GM12878 (cell line): ENCODE measurements at regions not wholly inside any gene's neighbourhood (a gene's known extent, or its start where the extent isn't known, plus 50 kb on each side); places are given as distances from the start of the nearest gene placed in this dataset.

Experiments used
- ATAC-seq: fragments of 200-7000 bp; cut with Tn5 transposase; 3 replicates; pipeline ENCODE4 v1.9.1; 2020; ENCODE audit warnings: mild to moderate bottlenecking, moderate library complexity
- BruUV-seq: library from RNA; stranded (reverse); fragments of 400-500 nt; replicated peaks from 2 replicates; lab custom pipeline; 2021; lab: Mats Ljungman, UMichigan
- CTCF ChIA-PET: fragments of 300-600 bp; sonication (Branson Sonifier 250); formaldehyde crosslinking; extraction: SDS; loops from one replicate; lab custom pipeline; 2021; ENCODE audit warnings: inconsistent platforms; lab: Yijun Ruan, JAX
- POLR2A ChIA-PET: fragments of 350-600 bp; formaldehyde crosslinking; extraction: SDS; loops from one replicate; lab custom pipeline; 2021; ENCODE audit warnings: inconsistent platforms; lab: Charles Lee
- RAD21 ChIA-PET: fragments of 300-600 bp; sonication (Branson Sonifier 250); formaldehyde crosslinking; loops from one replicate; lab custom pipeline; 2023; ENCODE audit warnings: antibody characterized with exemption; ENCODE audit not compliant: unreplicated experiment; lab: Charles Lee
- SMC1A ChIA-PET: fragments of 300-600 bp; sonication (Branson Sonifier 250); formaldehyde crosslinking; loops from one replicate; lab custom pipeline; 2023; ENCODE audit not compliant: unreplicated experiment, uncharacterized antibody; lab: Charles Lee
- DNase-seq: peaks from one replicate; pipeline ENCODE4 v3.0.0-alpha.2; 2011; ENCODE audit warnings: low read depth, low spot score
- FAIRE-seq: peaks from 3 replicates; lab custom pipeline; 2011; peaks lifted over from hg19 to GRCh38; lab: Jason Lieb, UNC
- H2AFZ ChIP-seq: 2 replicates; pipeline ENCODE4 v1.6.0; 2011; ENCODE audit warnings: low read depth, low read length, control low read depth; ENCODE audit not compliant: control insufficient read depth
- H3K27ac ChIP-seq: 2 replicates; pipeline ENCODE4 v1.5.1; 2011; ENCODE audit warnings: control low read depth; ENCODE audit not compliant: control insufficient read depth, insufficient read depth
- H3K27me3 ChIP-seq, 2 experiments: replicated peaks in 1 of 2; 2 replicates each; pipeline versions ENCODE4 v1.6.0 to v1.6.1; 2011; ENCODE audit warnings: low read length in 1 of 2; ENCODE audit not compliant: control insufficient read depth in 2 of 2, insufficient read depth in 2 of 2
- H3K36me3 ChIP-seq, 2 experiments: 2 replicates each; pipeline ENCODE4 v1.5.1; 2011; ENCODE audit warnings: low read length in 1 of 2; ENCODE audit not compliant: control insufficient read depth in 2 of 2, insufficient read depth in 2 of 2
- H3K4me1 ChIP-seq: 2 replicates; pipeline ENCODE4 v1.6.1; 2011; ENCODE audit warnings: mild to moderate bottlenecking, low read length, moderate library complexity, mixed read lengths; ENCODE audit not compliant: control insufficient read depth, insufficient read depth
- H3K4me2 ChIP-seq: 2 replicates; pipeline ENCODE4 v1.6.0; 2011; ENCODE audit warnings: control low read depth; ENCODE audit not compliant: control insufficient read depth, insufficient read depth
- H3K4me3 ChIP-seq: fragments of 200-600 bp; sonication (generic); 2 replicates; pipeline ENCODE4 v1.5.1; 2016
- H3K79me2 ChIP-seq: 2 replicates; pipeline ENCODE4 v1.6.0; 2011; ENCODE audit warnings: low read length; ENCODE audit not compliant: control insufficient read depth, insufficient read depth
- H3K9ac ChIP-seq: 2 replicates; pipeline ENCODE4 v1.8.0; 2011; ENCODE audit warnings: low read length, control low read depth, mixed read lengths; ENCODE audit not compliant: control insufficient read depth, insufficient read depth
- H3K9me3 ChIP-seq: replicated peaks from 3 replicates; pipeline ENCODE4 v1.5.1; 2011; ENCODE audit warnings: mild to moderate bottlenecking, low read length; ENCODE audit not compliant: control insufficient read depth, insufficient read depth
- H4K20me1 ChIP-seq: 2 replicates; pipeline ENCODE4 v1.6.0; 2011; ENCODE audit not compliant: control insufficient read depth, insufficient read depth
- BCL11A ChIP-seq: IDR thresholded peaks from 2 replicates; pipeline ENCODE4 v1.6.1; 2011; ENCODE audit warnings: low read depth, low read length
- CHD2 ChIP-seq: IDR thresholded peaks from 2 replicates; pipeline ENCODE4 v1.6.1; 2011; ENCODE audit warnings: low read depth, low read length, improper control_type of control experiment, borderline replicate concordance
- EGR1 ChIP-seq, 2 experiments: IDR thresholded peaks; 1 replicate in 1 of 2; 2 replicates in 1 of 2; pipeline ENCODE4 v1.6.1; 2011 to 2012; ENCODE audit warnings: low read depth in 2 of 2, low read length in 2 of 2, borderline replicate concordance in 1 of 2, mild to moderate bottlenecking in 1 of 2, moderate library complexity in 1 of 2
- HCFC1 ChIP-seq: fragments of 150-350 bp; IDR thresholded peaks from 2 replicates; pipeline ENCODE4 v1.6.1; 2014; ENCODE audit warnings: low read length
- HDGF ChIP-seq: fragments of 450-650 bp; IDR thresholded peaks from 2 replicates; pipeline ENCODE4 v1.6.1; 2016; ENCODE audit warnings: antibody characterized with exemption
- IKZF1 ChIP-seq: fragments of 450-650 bp; conservative IDR thresholded peaks from 2 replicates; pipeline ENCODE4 v1.6.1; 2017; ENCODE audit warnings: antibody characterized with exemption, mild to moderate bottlenecking
- JUNB ChIP-seq: IDR thresholded peaks from 2 replicates; pipeline ENCODE4 v1.6.1; 2016; ENCODE audit warnings: antibody characterized with exemption, mild to moderate bottlenecking
- MYB ChIP-seq: fragments of 150-350 bp; IDR thresholded peaks from 2 replicates; pipeline ENCODE4 v1.6.1; 2014; ENCODE audit warnings: mild to moderate bottlenecking, low read depth, low read length, borderline replicate concordance
- RBBP5 ChIP-seq: fragments of 200-600 bp; sonication (generic); conservative IDR thresholded peaks from 2 replicates; pipeline ENCODE4 v1.6.1; 2016
- SMAD5 ChIP-seq: IDR thresholded peaks from 2 replicates; pipeline ENCODE4 v1.6.1; 2016; ENCODE audit warnings: antibody characterized with exemption, low read depth
- SUZ12 ChIP-seq: fragments of 200-600 bp; sonication (generic); IDR thresholded peaks from one replicate; pipeline ENCODE4 v1.6.1; 2018; ENCODE audit warnings: antibody characterized with exemption, mild to moderate bottlenecking; ENCODE audit not compliant: unreplicated experiment
- WGBS: methylation state at CpG from one replicate; pipeline ENCODE4 v1.1.6; 2016; ENCODE audit warnings: low lambda C conversion rate; ENCODE audit not compliant: insufficient replicate concordance, insufficient coverage; ENCODE audit errors: missing lambda C conversion rate; 5-methylcytosine and 5-hydroxymethylcytosine counted together
- in situ Hi-C: fragments of 300-500 bp; cut with MboI; formaldehyde crosslinking; loops from 9 replicates; pipeline ENCODE4 v1.14.3; 2018; ENCODE audit warnings: mixed read lengths
- intact Hi-C: fragments of 100-400 bp; cut with micrococcal nuclease; formaldehyde crosslinking; loops from one replicate; pipeline ENCODE4 v1.14.2; 2022; ENCODE audit not compliant: unreplicated experiment
- TF ChIP-seq, protein P1 (sequence below): fragments of 450-650 bp; IDR thresholded peaks from 2 replicates; pipeline ENCODE4 v1.6.1; 2016; ENCODE audit warnings: mild to moderate bottlenecking
- TF ChIP-seq, protein P2 (sequence below): IDR thresholded peaks from 2 replicates; pipeline ENCODE4 v1.6.1; 2011; ENCODE audit warnings: low read depth, mild to moderate bottlenecking, low read length, moderate library complexity, borderline replicate concordance; ENCODE audit errors: extremely low read depth
- TF ChIP-seq, protein P3 (sequence below): fragments of 450-650 bp; IDR thresholded peaks from 2 replicates; pipeline ENCODE4 v1.6.1; 2017; ENCODE audit warnings: mild to moderate bottlenecking, low read depth, inconsistent platforms; ENCODE audit not compliant: poor library complexity, severe bottlenecking

DNA sequence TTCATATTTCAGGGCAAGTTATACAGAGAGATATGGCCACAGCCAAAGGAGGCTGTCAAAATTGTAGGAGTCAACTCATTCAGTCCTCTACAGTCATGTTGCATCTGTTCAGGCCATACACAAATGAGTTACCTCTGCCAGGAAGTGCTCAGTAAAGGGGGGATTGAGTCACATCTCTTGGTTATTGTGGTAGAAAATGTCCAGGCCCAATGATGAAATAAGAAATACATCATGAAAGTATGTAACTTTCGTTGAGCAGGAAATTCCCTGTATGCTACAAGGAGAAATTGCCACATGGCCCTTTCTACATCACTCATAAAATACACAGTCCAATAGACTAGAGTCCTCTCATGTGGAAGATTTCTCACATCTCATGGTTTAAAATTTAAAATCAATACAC lies 103.9 kb upstream of the COL3A1 start:
- POLR2A ChIA-PET = no interaction called here
- Histone ChIP-seq H3K36me3 (no peaks in the 10 kb centered on the region), H3K27ac (no peak overlapping the region), H3K4me3 (no peak overlapping the region), H3K27me3 (no peaks in the 10 kb centered on the region), H2AFZ (no peak overlapping the region), H3K4me2 (no peak overlapping the region), H3K9ac (no peak overlapping the region), H3K79me2 (no peaks in the 10 kb centered on the region), H3K4me1 (no peaks in the 10 kb centered on the region), H4K20me1 (no peaks in the 10 kb centered on the region), H3K9me3 (no peaks in the 10 kb centered on the region)
- peak; percentile 84 for ATAC-seq
- 0% methylated on average over 1 of the region's 1 CpG for WGBS
- SMC1A ChIA-PET = interaction anchor here (1.0 to 1.5 kb wide), 2 partner anchors 9 to 108 kb away, joined by 3 read pairs; no protein-coding TSS in a partner anchor
- RAD21 ChIA-PET = no interaction called here
- no peak for DNase-seq
- no TSS peak for BruUV-seq
- no peak for TF ChIP-seq RBBP5
- 0 out of 2 replicates have a peak, but pooled peaks have one; percentile 9 for TF ChIP-seq JUNB
- intact Hi-C loops (no loop called here), in situ Hi-C loops (no loop called here)
- FAIRE-seq = no peak
- CTCF ChIA-PET = no interaction called here

DNA sequence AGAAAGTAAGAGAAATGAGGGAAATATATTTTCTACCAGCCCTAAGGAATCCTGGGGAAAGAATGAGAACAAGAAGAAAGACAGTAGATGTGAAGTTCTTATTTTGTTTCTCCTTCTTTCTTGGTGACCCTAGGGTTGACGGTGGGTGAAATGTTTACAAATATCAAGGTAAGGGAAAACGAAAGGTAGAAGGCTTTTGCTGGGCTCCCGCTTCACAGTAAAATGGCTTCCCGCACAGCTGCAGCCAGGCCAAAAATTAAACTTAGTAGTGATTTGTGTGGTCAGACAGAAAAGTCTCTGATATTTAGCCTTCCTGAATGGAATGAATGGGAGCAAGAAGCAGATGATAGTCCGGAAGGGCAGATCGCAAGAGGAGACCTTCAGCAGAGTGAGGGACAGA lies 99.1 kb upstream of the COL3A1 start:
- Histone ChIP-seq H3K27me3 (no peaks in the 10 kb centered on the region), H3K9me3 (no peaks in the 10 kb centered on the region), H2AFZ (no peak overlapping the region), H3K4me3 (no peak overlapping the region), H3K36me3 (no peaks in the 10 kb centered on the region), H3K4me2 (no peak overlapping the region), H3K27ac (no peak overlapping the region), H3K9ac (no peak overlapping the region), H4K20me1 (no peaks in the 10 kb centered on the region), H3K79me2 (no peaks in the 10 kb centered on the region), H3K4me1 (no peaks in the 10 kb centered on the region)
- ChIA-PET SMC1A (no interaction called here), POLR2A (no interaction called here), CTCF (no interaction called here), RAD21 (no interaction called here)
- in situ Hi-C loops = no loop called here
- WGBS = 32% methylated on average over 6 of the region's 6 CpGs
- ATAC-seq (no peak), DNase-seq (no peak), FAIRE-seq (no peak)
- no TSS peak for BruUV-seq
- intact Hi-C loops = no loop called here
- TF ChIP-seq HDGF = no peak
- TF ChIP-seq, protein P1, sequence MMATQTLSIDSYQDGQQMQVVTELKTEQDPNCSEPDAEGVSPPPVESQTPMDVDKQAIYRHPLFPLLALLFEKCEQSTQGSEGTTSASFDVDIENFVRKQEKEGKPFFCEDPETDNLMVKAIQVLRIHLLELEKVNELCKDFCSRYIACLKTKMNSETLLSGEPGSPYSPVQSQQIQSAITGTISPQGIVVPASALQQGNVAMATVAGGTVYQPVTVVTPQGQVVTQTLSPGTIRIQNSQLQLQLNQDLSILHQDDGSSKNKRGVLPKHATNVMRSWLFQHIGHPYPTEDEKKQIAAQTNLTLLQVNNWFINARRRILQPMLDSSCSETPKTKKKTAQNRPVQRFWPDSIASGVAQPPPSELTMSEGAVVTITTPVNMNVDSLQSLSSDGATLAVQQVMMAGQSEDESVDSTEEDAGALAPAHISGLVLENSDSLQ = no peak
- TF ChIP-seq EGR1 (IDR thresholded peaks at IDR 0.05; ENCODE audit: borderline replicate concordance in 1 of 2, low read depth in 2 of 2, low read length in 2 of 2) = no peak
- TF ChIP-seq SUZ12 = no peak
- TF ChIP-seq HCFC1 = no peak
- TF ChIP-seq MYB = no peak
- TF ChIP-seq SMAD5 = no peak
- no peak for TF ChIP-seq IKZF1
- no peak for TF ChIP-seq BCL11A
- TF ChIP-seq CHD2 = no peak
- TF ChIP-seq, protein P2, sequence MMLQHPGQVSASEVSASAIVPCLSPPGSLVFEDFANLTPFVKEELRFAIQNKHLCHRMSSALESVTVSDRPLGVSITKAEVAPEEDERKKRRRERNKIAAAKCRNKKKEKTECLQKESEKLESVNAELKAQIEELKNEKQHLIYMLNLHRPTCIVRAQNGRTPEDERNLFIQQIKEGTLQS = no peak
- TF ChIP-seq, protein P3, sequence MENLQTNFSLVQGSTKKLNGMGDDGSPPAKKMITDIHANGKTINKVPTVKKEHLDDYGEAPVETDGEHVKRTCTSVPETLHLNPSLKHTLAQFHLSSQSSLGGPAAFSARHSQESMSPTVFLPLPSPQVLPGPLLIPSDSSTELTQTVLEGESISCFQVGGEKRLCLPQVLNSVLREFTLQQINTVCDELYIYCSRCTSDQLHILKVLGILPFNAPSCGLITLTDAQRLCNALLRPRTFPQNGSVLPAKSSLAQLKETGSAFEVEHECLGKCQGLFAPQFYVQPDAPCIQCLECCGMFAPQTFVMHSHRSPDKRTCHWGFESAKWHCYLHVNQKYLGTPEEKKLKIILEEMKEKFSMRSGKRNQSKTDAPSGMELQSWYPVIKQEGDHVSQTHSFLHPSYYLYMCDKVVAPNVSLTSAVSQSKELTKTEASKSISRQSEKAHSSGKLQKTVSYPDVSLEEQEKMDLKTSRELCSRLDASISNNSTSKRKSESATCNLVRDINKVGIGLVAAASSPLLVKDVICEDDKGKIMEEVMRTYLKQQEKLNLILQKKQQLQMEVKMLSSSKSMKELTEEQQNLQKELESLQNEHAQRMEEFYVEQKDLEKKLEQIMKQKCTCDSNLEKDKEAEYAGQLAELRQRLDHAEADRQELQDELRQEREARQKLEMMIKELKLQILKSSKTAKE = no peak
